GM20000 (cell line): ENCODE measurements at regions not wholly inside any gene's neighbourhood (a gene's known extent, or its start where the extent isn't known, plus 50 kb on each side); places are given as distances from the start of the nearest gene placed in this dataset.
"Not testable (repeated sequence)": the region's sequence is repeated elsewhere in the genome, so short reads cannot be mapped to it uniquely, and the experiment has no call there.

Experiments
- DNase-seq: peaks from one replicate; pipeline ENCODE4 v3.0.0; 2012; ENCODE audit warnings: low spot score
- TF ChIP-seq, protein P1 (sequence below): IDR thresholded peaks from 2 replicates; pipeline ENCODE4 v1.5.1; 2012; ENCODE audit warnings: mild to moderate bottlenecking, control low read depth; ENCODE audit errors: extremely low read depth, missing control alignments

DNA sequence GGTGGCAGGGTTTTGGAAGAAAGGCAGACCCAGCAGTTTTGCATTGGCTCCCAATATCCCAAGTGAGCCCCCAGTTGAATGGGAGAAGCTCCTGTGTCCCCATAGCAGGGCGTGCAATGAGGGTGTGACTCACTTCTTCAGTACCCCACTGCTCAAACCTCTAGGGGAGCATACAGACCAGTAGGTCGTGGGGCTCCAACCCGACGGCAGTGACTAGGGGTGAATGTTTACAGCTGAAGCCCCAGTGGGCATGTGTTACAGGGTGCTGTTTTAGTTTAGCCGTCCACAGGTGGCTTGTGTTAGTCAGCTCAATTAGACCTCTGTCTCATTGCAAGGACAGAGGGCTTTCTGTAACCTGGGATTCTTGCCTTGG is 564.5 kb upstream of the CNTN5 start:
- no peak for DNase-seq
- TF ChIP-seq, protein P1, sequence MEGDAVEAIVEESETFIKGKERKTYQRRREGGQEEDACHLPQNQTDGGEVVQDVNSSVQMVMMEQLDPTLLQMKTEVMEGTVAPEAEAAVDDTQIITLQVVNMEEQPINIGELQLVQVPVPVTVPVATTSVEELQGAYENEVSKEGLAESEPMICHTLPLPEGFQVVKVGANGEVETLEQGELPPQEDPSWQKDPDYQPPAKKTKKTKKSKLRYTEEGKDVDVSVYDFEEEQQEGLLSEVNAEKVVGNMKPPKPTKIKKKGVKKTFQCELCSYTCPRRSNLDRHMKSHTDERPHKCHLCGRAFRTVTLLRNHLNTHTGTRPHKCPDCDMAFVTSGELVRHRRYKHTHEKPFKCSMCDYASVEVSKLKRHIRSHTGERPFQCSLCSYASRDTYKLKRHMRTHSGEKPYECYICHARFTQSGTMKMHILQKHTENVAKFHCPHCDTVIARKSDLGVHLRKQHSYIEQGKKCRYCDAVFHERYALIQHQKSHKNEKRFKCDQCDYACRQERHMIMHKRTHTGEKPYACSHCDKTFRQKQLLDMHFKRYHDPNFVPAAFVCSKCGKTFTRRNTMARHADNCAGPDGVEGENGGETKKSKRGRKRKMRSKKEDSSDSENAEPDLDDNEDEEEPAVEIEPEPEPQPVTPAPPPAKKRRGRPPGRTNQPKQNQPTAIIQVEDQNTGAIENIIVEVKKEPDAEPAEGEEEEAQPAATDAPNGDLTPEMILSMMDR: no peak

DNA sequence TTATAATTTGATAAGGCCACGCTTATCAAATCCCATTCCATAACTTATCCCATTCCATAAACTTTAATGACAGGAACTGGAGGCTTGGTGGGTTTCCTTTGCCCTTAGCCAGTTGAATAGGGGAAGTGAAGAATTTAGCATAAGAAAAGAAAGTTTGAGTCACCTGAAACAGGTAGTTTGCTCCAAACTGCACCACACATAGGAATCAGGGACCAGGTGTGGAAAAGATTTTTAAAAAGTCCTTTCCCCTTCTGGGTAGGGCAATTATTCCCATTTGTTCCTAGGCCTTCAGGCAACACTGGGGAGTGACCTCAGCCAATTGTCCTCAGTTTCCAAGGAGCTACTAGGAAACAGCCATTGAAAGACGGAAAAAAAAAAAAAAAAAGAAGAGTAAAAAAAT is 525.7 kb upstream of the CNTN5 start:
- no peak for DNase-seq

DNA sequence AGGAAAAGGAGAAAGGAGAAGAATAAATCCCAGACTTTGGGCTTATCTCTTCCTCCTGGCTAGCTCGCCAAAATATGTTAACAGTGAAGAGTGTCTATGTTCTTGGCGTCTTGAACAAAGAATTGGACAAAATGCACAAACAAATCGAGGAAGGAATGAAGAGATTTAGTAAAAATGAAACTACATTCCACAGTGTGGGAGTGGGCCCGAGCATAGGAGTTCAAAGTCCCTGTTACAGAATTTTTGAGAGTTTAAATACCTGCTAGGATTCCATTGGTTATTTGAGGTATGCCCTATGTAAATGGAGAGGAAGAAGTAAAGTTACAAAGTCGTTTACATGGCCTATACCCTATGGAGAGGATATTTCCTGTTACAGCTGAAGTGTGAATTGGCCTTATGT is 525.1 kb upstream of the CNTN5 start:
- no peak for DNase-seq
- TF ChIP-seq, protein P1: no peak

More for the DNA sequence above, 525.7 kb upstream of the CNTN5 start:
- TF ChIP-seq, protein P1: no peak

DNA sequence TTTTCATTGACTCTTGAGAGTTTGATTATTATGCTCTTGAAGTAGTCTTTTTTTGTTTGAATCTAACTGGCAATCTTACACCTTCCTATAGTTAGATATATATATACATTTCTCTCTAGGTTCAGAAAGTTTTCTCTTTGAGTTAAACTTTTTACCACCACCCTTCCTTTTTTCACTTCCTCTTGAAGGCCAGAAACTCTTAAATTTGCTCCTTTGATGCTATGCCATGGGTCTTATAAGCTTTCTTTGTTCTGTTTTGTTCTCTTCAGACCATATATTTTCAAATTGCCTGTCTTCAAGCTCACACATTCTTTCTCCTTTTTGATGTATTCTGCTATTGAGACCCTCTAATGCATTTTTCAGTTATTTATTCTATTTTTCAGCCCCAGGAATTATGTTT is 513.5 kb upstream of the CNTN5 start:
- DNase-seq: no peak
- TF ChIP-seq, protein P1: no peak

DNA sequence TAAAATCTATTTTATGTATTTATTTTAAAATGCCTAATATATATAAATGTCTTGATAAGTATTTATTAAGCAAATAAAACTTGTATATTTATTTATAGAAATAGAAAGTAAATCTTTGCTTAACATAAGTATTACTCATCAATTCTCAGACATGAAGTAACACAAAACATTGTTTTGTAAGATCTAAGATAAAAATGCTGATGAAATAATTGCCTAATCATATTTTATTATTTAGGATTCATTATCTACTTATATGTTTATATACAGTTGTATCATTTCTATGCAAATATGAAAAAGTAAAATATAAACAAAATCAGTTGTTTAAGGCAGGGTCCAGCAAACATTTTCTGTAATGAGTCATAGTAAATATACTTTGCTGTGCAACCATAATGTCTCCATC is 507.8 kb upstream of the CNTN5 start:
- no peak for DNase-seq
- TF ChIP-seq, protein P1: no peak

DNA sequence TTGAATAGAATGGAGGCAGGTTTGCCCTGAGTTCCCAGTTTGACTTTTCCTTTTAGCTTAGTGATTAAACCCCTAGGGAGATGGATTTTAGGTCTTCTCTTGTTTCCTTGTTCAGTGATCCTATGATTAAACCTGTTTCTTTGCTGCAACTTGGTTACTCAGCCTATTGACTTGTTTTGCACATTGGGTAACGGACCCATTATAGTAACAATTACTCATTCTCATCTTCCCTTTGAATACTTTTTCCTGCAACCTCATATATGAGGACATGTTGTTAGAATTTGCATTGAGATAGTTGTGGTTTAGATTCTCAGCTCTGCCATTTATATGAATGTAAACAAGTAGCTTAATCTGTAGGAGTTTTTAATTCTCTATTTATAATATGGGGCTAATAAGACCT is 489.2 kb upstream of the CNTN5 start:
- TF ChIP-seq, protein P1: no peak
- DNase-seq: no peak

DNA sequence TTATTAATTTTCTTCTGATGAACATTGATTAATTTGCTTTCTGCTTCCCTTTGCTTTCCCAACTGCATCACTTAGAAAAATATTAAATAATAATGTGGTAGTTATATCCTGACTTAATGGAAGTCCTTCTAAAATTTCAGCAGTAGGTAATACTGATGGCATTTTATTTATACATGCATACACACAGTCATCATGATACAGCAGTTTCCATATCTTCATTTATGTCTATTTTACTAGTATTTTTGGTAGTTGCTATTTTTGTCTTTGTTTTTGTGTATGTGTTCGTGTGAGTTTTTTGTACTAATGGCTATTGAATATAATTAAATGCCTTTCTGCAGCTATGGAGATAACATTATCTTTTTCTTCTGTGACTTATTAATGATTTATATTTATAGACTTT is 484.7 kb upstream of the CNTN5 start:
- TF ChIP-seq, protein P1: no peak
- no peak for DNase-seq

DNA sequence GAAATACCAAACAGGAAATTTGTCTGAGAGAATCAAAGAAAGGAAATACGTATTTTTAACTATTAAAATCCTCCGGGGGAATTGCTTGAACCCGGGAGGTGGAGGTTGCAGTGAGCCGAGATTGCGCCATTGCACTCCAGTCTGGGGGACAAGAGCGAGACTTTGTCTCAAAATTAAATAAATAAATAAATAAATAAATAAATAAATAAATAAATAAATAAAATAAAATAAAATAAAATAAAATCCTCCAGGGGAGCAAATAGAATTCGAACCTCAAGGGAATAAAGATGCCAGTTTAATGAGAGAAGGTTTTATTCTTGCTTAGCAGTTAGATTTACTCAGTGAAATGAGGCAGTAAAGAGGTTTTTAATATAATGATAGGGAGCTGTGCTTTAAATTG is 482.4 kb upstream of the CNTN5 start:
- not testable (repeated sequence) for DNase-seq
